AG04450 (cell line): ENCODE measurements at regions not wholly inside any gene's neighbourhood (a gene's known extent, or its start where the extent isn't known, plus 50 kb on each side); places are given as distances from the start of the nearest gene placed in this dataset.

Experiments
- CTCF ChIA-PET: fragments of 300-600, 350-600 bp; formaldehyde crosslinking; extraction: SDS; loops from one replicate; lab custom pipeline; 2022; ENCODE audit warnings: antibody characterized with exemption, inconsistent platforms; lab: Charles Lee
- POLR2A ChIA-PET: fragments of 350-600 bp; formaldehyde crosslinking; extraction: SDS; loops from one replicate; lab custom pipeline; 2021; ENCODE audit warnings: antibody characterized with exemption, inconsistent platforms; lab: Yijun Ruan, JAX
- DNase-seq: peaks from one replicate; pipeline ENCODE4 v3.0.0-alpha.2; 2011; ENCODE audit warnings: low read depth, low spot score
- H3K27ac ChIP-seq: one replicate; pipeline ENCODE4 v1.5.1; 2012; ENCODE audit warnings: low read depth, low read length, control low read depth
- H3K27me3 ChIP-seq: one replicate; pipeline ENCODE4 v1.6.0; 2012; ENCODE audit warnings: low read length; ENCODE audit not compliant: control insufficient read depth, insufficient read depth
- H3K4me3 ChIP-seq: 2 replicates; pipeline ENCODE4 v1.5.1; 2011; ENCODE audit warnings: mild to moderate bottlenecking, low read depth, low read length, control low read depth
- H3K9me3 ChIP-seq: 2 replicates; pipeline ENCODE4 v1.5.1; 2012; ENCODE audit warnings: low read length; ENCODE audit not compliant: control insufficient read depth, insufficient read depth
- CTCF ChIP-seq: IDR thresholded peaks from 2 replicates; pipeline ENCODE4 v1.5.1; 2011; ENCODE audit warnings: low read depth, low read length, control low read depth, inconsistent platforms

GRCh38 chr1:30360753-30361152 lies 362.6 kb downstream of the MATN1 start:
- Histone ChIP-seq H3K4me3 (no peak overlapping the region), H3K27me3 (no peaks in the 10 kb centered on the region), H3K9me3 (no peaks in the 10 kb centered on the region), H3K27ac (no peak overlapping the region)
- POLR2A ChIA-PET: no interaction called here
- DNase-seq: no peak
- TF ChIP-seq CTCF: no peak
- CTCF ChIA-PET: interaction anchor here (1.2 kb wide), 1 partner anchor 19 kb away, joined by 3 read pairs; no protein-coding TSS in a partner anchor

GRCh38 chr1:30360281-30360680 lies 363.1 kb downstream of the MATN1 start:
- Histone ChIP-seq H3K27me3 (no peaks in the 10 kb centered on the region), H3K9me3 (no peaks in the 10 kb centered on the region), H3K27ac (no peak overlapping the region), H3K4me3 (no peak overlapping the region)
- ChIA-PET POLR2A (no interaction called here), CTCF (interaction anchor here (1.2 kb wide), 1 partner anchor 20 kb away, joined by 3 read pairs; no protein-coding TSS in a partner anchor)
- TF ChIP-seq CTCF: no peak
- DNase-seq: no peak

- POLR2A ChIA-PET: no interaction called here
- H3K4me3 ChIP-seq: no peak overlapping the region
- DNase-seq: no peak
- TF ChIP-seq CTCF: no peak
- CTCF ChIA-PET: interaction anchor here (0.5 to 1.2 kb wide), 2 partner anchors 13 to 20 kb away, joined by 3 to 7 read pairs; no protein-coding TSS in a partner anchor
- H3K27me3 ChIP-seq: no peaks in the 10 kb centered on the region
- H3K27ac ChIP-seq: no peak overlapping the region
- H3K9me3 ChIP-seq: no peaks in the 10 kb centered on the region
Measured at GRCh38 chr1:30359539-30360220, 363.7 kb downstream of the MATN1 start.

- Histone ChIP-seq H3K27ac (no peak overlapping the region), H3K4me3 (no peak overlapping the region), H3K9me3 (no peaks in the 10 kb centered on the region), H3K27me3 (no peaks in the 10 kb centered on the region)
- ChIA-PET CTCF (interaction anchor here (1.4 kb wide), 1 partner anchor 22 kb away, joined by 4 read pairs; no protein-coding TSS in a partner anchor), POLR2A (no interaction called here)
- TF ChIP-seq CTCF: no peak
- no peak for DNase-seq
Measured at GRCh38 chr1:30358500-30358899, 364.9 kb downstream of the MATN1 start.

GRCh38 chr1:30356839-30357238 lies 366.5 kb downstream of the MATN1 start:
- Histone ChIP-seq H3K27ac (no peak overlapping the region), H3K27me3 (no peaks in the 10 kb centered on the region), H3K4me3 (no peak overlapping the region), H3K9me3 (no peaks in the 10 kb centered on the region)
- no peak for TF ChIP-seq CTCF
- ChIA-PET POLR2A (no interaction called here), CTCF (interaction anchor here (1.4 kb wide), 1 partner anchor 24 kb away, joined by 4 read pairs; no protein-coding TSS in a partner anchor)
- no peak for DNase-seq
